HG02973 (cell line): ENCODE measurements at regions not wholly inside any gene's neighbourhood (a gene's known extent, or its start where the extent isn't known, plus 50 kb on each side); places are given as distances from the start of the nearest gene placed in this dataset.
"Not testable (repeated sequence)": the region's sequence is repeated elsewhere in the genome, so short reads cannot be mapped to it uniquely, and the experiment has no call there.

Source experiments
- ATAC-seq: cut with Tn5 transposase; IDR thresholded peaks from one replicate; pipeline ENCODE4 v1.9.1; 2021; ENCODE audit warnings: moderate library complexity; ENCODE audit not compliant: unreplicated experiment

DNA sequence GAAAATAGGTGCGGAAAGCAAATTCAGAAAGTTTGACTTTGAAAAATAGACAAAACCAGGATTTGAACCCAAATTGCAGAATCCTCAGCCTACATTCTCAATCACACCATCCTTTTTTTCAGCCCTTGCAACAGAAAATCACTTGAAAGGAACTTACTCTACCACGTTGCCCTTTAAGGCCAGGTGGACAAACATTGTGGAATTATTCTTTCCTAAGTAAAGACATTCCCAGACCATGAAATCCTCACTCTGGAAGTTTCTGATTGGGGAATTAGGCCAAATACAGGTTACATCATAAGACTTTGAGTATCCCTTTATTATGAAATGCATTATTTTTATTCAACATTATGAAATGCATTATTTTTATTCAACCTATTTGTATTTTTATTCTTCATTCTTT is 259.4 kb downstream of the RAD51AP2 start:
- ATAC-seq, result no peak

DNA sequence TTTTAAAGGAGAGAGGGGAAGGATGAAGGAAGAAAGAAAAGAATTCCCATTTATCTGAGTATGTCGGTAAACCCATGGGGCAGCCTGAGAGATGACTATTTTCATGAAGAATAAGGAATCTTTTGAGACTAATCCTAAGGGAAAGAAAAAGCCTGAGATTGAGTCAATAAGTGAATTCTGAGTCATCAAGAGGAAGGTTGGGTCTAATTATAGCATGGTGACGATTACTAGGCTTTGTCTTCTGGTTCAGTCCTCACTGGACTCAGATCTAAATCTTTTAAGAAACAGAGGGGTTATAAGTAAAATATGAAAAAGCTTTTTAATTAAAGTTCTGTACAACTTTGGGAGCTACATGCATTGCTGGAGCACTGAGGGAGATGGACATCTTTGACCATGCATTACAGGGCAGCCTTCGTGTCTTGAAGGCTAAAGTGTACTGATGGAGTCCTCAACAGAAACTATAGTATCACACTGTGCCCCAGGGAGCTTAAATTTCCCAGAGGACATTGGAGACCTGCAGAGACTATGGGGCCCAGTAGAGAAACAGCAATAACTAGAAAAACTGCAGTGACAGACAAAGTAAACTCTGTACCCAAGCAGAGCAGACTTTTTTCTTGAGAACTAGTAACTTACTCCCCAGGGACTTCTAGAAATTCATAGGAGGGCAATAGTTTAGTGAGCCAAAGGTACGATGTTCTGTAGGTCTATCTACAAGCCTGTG is 260.9 kb downstream of the RAD51AP2 start:
- ATAC-seq, result no peak

DNA sequence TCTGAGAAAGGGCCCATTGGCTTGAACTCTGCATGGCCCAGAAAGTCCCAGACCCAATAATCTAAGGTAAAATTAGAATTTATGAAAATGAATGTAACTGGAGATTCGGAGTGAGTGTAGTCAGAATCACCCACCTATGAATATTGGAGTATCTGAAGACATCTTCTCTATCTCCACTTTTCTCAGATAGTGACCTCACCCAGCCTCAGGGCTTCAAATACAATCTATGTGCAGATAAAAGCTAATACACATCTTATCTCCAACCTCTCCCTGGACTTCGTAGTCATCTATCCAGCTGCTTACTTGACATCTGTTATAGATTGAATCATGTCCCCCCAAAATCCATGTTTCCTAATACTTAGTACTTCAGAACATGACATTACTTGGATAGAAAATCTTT is 263.2 kb downstream of the RAD51AP2 start:
- ATAC-seq, result no peak

DNA sequence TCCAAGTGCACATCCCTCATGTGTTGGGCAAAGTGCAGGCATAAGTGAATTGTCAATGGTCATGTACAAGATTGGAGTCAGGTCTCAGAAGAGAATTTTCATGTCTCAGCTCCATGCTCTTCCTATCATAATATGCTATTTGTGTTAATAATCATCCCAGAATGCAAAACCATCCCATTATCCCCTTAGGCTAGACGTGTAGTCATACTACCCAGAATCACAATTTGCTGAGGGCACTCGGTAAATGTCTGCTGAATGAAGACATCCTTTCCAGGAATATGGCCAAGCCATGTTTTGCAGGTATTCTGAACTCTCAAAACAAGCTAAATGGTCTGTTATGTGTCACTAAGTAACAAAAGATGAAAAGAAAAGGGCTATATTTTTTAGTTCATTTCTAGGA is 263.8 kb downstream of the RAD51AP2 start:
- no peak for ATAC-seq

DNA sequence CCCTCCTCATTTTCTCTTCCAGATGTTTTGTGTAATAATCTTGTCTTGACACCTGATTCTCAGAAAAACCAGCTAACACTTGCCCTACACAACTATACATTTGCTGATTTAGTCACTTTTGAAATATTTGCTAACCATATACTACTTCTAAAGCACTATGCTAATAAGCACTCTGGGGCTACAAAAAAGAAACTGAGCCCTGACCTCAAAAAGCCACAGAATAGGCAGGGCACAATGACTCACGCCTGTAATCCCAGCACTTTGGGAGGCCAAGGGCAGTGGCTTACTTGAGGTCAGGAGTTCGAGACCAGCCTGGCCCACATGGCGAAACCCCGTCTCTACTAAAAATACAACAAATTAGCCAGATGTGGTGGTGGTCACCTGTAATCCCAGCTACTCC is 266.0 kb downstream of the RAD51AP2 start:
- ATAC-seq, result no peak

DNA sequence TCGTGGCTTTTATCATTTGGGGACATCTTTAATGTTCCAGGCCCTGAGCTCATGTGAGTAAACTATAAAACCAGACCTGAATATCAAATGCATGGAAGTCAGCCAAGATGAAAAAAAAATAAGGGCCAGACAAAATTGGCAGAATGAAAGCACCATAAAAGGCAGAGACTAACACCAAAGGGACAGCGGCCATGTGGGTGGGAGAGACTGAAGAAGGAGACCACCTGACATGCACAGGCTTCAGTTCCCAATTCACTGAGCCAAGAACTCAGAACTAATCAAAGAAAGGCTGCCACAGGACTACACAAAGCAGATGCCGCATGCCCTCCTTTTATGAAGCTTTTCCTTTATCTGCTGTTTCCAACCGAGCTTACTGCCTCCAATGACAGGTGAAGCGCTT is 267.1 kb downstream of the RAD51AP2 start:
- no peak for ATAC-seq

DNA sequence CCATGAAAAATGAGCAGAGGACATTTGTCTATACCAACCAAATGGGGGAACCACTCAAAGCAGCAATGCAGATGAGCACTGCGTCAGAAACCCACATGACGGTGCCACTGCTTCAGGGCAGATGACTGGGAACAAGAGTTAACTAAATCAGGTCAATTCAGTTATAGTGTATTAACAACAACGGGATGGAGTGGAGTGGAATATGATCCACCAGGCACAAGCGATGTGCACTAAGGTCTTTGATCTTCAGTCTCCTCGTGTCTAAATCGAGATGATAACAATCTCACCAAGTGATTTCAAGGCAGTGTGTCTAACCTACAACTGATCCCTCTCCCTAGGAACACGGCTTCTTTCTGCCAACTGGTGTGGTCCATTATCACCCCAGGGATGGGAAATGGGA is 269.0 kb downstream of the RAD51AP2 start:
- no peak for ATAC-seq

DNA sequence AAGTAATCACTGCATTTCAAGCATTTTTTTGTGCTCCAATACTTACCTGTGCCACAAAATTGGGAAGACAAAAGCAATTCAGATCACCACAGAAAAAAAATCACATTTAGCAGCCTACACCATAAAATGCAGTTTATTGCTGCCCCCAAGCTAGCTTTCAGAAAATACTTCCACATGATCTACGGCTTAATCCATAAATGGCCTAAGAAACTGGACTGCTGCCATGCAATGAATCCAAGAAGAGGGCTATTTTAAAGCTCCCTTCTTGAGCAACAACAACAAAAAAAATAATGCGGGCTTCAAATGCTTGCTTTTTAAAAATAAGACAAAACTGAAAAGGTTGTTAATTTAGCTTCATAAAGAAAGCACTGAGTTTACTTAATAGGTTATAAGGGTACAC is 272.3 kb downstream of the RAD51AP2 start:
- ATAC-seq, result no peak

DNA sequence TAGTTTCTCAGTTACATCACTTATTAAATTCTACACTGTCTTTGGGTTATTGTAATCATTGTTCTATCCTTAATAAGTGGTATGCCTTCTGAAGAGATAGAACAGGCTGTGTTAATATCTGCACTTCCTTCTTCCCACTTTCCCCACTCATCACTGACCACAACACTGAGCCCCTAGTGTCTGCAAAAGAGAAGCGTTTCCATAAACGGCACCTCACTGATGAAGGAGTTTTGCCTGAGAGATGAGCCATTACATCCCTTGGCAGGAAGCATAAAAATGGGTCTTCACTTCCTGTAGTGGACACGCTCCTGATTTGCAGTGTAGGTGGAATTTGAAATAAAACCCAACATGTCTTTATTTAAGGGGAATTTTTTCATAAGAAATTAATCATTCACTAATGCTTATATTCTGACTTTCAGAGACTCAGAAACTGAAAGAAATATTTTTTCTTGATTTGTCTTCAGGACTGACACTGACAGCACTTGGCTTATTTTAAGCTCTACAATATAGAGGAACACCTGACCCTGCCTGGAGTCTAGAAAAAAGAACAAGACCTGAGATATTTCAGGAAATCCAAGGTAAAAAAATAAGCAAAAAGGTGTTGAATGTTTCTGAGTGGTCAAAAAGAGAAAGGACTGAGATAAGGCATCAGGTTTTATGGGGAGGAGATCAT is 275.3 kb downstream of the RAD51AP2 start:
- no peak for ATAC-seq

DNA sequence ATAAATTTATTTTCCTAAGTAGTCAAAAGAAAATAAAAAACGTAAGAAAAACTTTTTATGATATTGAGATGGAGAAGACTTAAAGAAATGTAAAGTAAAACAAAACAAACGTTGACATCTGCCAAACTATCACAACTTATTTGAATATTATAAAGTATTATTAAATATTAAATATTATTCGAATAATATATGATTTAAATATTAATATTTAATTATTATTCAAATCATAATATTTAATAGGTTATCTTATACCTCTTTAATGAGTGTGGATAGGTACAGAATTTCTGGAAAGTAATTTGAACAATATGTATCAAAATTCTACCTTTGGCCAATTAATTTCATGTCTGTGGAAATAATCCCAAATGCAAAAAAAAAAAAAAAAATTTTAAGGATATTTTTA is 278.7 kb downstream of the RAD51AP2 start:
- no peak for ATAC-seq

DNA sequence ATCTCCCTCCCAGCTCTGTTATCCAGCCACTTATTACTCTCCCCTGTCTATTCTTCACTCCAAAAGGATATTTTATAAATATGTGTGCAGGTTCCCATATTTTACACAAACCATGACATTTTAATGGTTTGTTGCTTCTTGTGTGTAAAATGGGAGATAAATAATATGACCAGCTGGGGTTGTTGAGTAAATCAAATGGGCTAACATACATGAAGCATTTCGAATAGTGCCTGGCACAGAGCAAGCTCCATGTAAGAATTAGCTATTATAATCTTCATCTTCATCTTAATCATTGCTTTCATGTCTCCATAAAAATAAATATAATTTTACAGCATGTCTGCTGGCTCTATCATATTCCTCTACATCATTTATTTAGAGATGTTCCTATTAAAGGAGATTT is 283.1 kb downstream of the RAD51AP2 start:
- no peak for ATAC-seq

DNA sequence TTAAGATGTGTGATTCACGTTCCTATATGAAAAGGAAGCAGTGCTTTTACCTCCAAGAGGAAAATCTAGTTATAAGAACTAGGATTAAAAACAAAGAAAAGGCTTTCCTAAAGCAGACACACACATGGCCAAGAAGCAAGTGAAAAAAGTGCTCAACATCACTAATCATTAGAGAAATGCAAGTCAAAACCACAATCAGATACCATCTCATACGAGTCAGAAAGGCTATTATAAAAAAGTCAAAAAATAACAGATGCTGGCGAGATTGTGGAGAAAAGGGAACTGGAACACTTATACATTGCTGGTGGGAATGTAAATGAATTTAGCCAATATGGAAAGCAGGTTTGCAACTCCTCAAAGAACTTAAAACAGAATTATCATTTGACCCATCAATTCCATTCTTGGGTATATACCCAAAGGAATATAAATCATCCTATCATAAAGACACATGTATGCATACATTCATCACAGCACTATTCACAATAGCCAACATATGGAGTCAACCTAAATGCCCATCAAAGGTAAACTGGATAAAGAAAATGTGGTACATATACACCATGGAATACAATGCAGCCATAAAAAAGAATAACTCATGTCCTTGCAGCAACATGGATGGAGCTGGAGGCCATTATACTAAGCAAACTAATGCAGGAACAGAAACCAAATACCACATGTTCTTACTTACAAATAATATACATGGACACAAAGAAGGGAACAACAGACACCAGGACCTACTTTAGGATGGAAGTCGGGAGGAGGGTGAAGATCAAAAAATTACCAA is 285.3 kb downstream of the RAD51AP2 start:
- ATAC-seq, result no peak

DNA sequence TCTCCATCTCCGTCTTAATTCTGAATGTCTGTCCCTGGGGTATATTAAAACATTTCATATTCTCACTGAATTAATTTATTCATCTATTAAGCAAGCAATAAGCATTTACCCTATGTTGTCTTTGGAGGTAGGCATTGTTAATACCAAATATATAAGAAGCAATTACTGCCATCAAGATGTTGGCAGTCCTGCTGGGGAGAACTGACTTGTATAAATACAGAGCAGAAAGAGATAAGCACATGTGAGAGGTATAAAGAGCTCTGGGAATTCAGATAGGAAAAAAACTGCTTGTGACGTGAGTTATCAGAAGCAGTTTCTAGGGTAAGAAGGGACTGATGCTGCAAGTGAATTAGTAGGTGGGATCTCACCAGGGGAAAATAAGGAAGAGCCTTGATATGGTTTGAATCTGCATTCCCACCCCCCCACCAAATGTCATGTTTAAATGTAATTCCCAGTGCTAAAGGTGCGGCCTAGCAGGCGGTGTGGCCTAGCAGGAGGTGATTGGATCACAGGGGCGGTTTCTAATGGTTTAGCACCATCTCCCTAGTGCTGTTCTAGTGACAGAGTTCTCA is 286.8 kb downstream of the RAD51AP2 start:
- ATAC-seq, result no peak

DNA sequence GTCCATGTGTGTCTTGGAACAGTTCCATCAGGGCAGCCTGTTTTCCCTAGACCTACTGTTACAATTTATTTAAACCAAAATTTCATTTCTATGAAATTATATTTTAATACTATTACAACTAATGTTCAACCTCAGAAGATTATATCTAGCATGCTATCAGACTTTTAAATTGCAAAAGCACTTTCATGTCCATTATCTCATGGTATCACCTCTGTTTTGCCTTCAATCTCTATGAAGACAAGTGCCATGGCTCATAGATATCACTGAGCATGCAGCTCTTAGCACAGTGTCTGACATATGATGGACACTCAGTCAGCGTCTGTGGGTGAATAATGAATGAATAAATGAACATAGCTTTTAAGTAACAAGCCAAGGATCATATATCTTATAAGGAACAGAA is 288.8 kb downstream of the RAD51AP2 start:
- ATAC-seq, result no peak

DNA sequence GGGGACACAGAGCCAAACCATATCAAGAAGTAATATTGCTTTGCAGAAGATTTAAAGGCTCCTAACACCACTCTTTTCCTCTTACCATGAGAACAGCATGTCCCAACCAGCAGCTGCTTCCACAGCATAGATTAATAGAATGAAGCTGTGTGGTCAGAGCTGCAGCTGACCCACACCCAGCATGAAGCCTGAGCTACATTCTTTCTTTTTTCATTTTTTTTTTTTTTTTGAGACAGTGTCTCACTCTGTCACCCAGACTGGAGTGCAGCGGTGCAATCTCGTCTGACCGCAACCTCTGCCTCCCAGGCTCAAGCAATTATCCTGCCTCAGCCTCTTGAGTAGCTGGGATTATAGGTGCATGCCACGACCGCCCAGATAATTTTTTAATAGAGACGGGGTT is 289.8 kb downstream of the RAD51AP2 start:
- no peak for ATAC-seq

DNA sequence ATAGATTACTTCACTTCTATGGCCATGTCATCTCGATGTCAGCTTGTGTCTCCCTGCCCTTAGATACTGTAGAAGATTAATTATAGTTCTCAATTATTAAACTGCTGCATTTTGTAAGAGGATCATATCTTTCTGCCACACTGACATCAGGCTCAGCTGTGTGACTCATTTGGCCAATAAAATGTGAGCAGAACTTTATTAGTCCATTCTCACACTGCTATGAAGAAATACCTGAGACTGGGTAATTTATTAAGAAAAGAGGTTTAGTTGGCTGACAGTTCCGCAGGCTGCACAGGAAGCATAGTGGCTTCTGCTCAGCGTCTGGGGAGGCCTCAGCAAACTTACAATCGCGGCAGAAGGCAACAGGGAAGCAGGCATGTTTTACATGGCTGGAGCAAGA is 290.4 kb downstream of the RAD51AP2 start:
- no peak for ATAC-seq

DNA sequence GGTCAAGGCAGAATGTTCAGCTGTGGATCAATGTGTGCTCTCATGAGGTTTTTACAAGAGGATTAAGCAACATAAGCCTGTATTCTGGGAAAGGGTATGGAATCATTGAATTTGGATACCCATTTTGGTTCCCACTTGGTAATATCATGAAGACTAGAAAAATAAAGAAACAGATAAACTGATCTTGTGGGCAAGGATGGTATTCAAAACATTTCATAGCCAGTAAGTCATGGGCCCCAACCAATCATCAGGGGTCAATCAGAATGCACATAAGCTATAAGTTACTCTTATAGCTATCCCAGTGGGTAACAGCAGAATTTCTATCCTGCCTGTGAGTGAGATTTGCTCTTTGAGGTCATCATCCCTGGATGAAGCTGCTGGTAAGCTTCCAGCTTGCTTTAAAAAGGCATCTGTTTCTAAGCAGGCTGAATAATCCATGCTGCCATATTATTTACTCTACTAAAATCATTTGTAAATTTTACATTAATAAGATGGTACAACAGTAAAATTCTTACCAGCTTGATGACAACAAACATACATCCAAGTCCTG is 291.2 kb downstream of the RAD51AP2 start:
- no peak for ATAC-seq

DNA sequence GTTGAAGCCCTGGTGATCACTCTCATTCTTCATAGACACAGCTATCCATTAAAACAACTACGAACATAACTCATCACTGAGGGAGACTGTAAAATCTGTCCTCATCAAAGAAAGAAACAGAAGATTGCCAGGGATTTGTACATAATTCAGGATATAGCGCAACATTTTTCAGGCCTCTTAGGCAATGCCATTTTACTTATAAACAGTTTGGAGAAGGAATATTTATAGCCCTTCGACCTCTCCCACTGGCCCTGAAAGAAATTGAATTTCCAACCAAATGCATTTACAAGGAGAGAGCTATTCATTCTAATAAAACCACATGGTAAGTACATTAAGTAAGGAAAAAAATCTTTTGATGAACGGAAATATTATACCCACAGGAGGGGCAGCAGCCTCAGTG is 295.0 kb downstream of the RAD51AP2 start:
- ATAC-seq, result no peak

DNA sequence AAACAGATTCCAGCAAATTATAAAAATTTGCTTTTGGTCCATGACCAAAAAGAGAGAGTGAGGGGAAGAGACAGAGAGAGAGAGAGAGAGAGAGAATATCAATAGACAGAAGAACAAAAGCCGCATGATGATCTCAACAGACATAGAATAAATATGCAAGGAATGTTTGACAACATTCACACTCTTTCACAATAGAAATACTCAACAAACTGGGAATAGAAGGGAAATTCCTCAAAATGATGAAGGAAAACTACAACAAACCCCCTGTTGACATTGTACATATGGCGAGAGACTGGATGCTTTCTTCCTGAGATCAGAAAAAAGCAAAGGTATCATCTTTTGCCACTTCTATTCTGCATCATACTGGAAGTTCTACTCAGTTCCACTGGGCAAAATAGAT is 309.7 kb downstream of the RAD51AP2 start:
- ATAC-seq, result no peak

DNA sequence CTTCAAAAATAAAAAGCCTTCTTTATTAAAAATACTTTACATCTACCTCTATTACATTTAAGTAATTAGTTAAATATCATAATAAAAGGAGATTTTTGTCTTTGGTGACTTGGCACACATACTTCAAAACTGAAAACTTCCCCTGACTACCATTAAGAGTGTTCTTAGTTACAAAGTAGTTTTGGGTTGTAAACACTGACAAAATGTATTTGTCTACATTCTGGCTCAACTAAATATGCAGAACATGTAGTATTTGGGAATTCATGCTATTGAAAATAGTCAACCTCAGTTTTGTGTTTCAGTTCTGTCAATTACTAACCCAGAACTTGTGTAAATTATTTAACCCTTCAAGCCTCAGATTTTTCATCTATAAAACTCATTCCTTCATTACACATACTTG is 311.5 kb downstream of the RAD51AP2 start:
- ATAC-seq, result no peak

DNA sequence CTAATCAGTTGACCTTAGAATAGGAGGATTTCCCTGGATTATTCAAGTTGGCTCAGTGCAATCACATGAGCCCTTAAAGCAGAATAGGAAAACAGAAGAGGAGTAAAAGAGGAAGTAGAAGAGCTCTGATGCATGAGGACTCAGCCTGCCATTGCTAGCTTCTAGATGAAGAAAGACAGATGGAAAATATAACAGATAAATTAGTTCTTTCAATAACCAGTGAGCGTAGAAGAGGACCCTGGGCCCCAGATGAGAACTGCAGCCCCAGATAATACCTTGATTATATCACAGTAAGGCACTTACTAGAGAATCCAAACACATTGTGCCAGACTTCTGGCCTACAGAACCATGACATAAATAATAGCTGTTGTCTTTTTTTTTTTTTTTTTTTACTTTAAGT is 314.0 kb downstream of the RAD51AP2 start:
- ATAC-seq, result not testable (repeated sequence)
